Panc1 (cell line): ENCODE measurements at regions not wholly inside any gene's neighbourhood (a gene's known extent, or its start where the extent isn't known, plus 50 kb on each side); places are given as distances from the start of the nearest gene placed in this dataset.

Experiments
- ATAC-seq: fragments of 200-7000 bp; cut with Tn5 transposase; 2 replicates; pipeline ENCODE4 v1.9.1; 2020; ENCODE audit warnings: mild to moderate bottlenecking, moderate library complexity
- BruUV-seq: library from RNA; stranded (reverse); fragments of 400-500 nt; replicated peaks from 2 replicates; lab custom pipeline; 2021; lab: Mats Ljungman, UMichigan
- CTCF ChIA-PET: fragments of 300-600 bp; sonication (Branson Sonifier 250); formaldehyde crosslinking; loops from one replicate; lab custom pipeline; 2022; ENCODE audit warnings: antibody characterized with exemption; lab: Charles Lee
- POLR2A ChIA-PET: fragments of 300-600 bp; sonication (Branson Sonifier 250); formaldehyde crosslinking; loops from one replicate; lab custom pipeline; 2022; ENCODE audit warnings: antibody characterized with exemption; lab: Charles Lee
- DNase-seq: peaks from one replicate; pipeline ENCODE4 v3.0.0-alpha.2; 2010; ENCODE audit warnings: low read depth, low spot score
- H3K27ac ChIP-seq: 2 replicates; pipeline ENCODE4 v1.5.1; 2011; ENCODE audit warnings: mild to moderate bottlenecking, low read length, inconsistent platforms
- H3K27me3 ChIP-seq: fragments of 200-500 bp; sonication (Bioruptor generic); 2 replicates; pipeline ENCODE4 v1.6.0; 2014; ENCODE audit warnings: low read length, inconsistent platforms; ENCODE audit not compliant: control insufficient read depth, insufficient read depth
- H3K36me3 ChIP-seq: fragments of 200-500 bp; sonication (Bioruptor generic); 2 replicates; pipeline ENCODE4 v1.5.1; 2014; ENCODE audit warnings: inconsistent platforms, mild to moderate bottlenecking, low read length, moderate library complexity; ENCODE audit not compliant: control insufficient read depth, insufficient read depth
- H3K4me1 ChIP-seq: 2 replicates; pipeline ENCODE4 v1.5.1; 2011; ENCODE audit warnings: inconsistent platforms, mild to moderate bottlenecking, low read length, moderate library complexity; ENCODE audit not compliant: control insufficient read depth, insufficient read depth
- H3K4me3 ChIP-seq, 2 experiments: 2 replicates each; pipeline ENCODE4 v1.5.1; 2011 to 2012; ENCODE audit warnings: low read depth in 2 of 2, low read length in 2 of 2, mild to moderate bottlenecking in 2 of 2, inconsistent platforms in 1 of 2, moderate library complexity in 1 of 2
- H3K9me3 ChIP-seq: fragments of 200-500 bp; sonication (Bioruptor generic); 2 replicates; pipeline ENCODE4 v1.5.1; 2014; ENCODE audit warnings: low read depth, mild to moderate bottlenecking, inconsistent platforms, low read length, moderate library complexity; ENCODE audit not compliant: control insufficient read depth, insufficient read depth
- CTCF ChIP-seq: fragments of 450-650 bp; IDR thresholded peaks from 2 replicates; pipeline ENCODE4 v1.5.1; 2017; ENCODE audit warnings: mild to moderate bottlenecking
- POLR2AphosphoS5 ChIP-seq: IDR thresholded peaks from 2 replicates; pipeline ENCODE4 v1.6.1; 2012; ENCODE audit warnings: mild to moderate bottlenecking, low read depth, low read length, moderate library complexity
- REST ChIP-seq, 2 experiments: IDR thresholded peaks; 2 replicates each; pipeline ENCODE4 v1.6.1; 2011 to 2012; ENCODE audit warnings: low read depth in 2 of 2, control low read depth in 1 of 2, low read length in 1 of 2, mild to moderate bottlenecking in 1 of 2, moderate library complexity in 1 of 2; ENCODE audit not compliant: insufficient read depth in 1 of 2
- SIN3A ChIP-seq: IDR thresholded peaks from 2 replicates; pipeline ENCODE4 v1.6.1; 2012; ENCODE audit warnings: low read depth, mild to moderate bottlenecking, low read length, moderate library complexity, borderline replicate concordance; ENCODE audit not compliant: insufficient read depth
- TCF7L2 ChIP-seq: IDR thresholded peaks from 2 replicates; pipeline ENCODE4 v1.6.1; 2011; ENCODE audit warnings: mild to moderate bottlenecking, low read depth, low read length, inconsistent platforms
- in situ Hi-C: cut with HindIII; loops from 2 replicates; pipeline ENCODE4 v1.10.0; 2016; ENCODE audit warnings: low sequenced_read_pairs, low pct_unique_long_range_greater_than_20kb
- intact Hi-C: fragments of 100-400 bp; cut with micrococcal nuclease; formaldehyde crosslinking; loops from one replicate; pipeline ENCODE4 v1.10.0; 2022; ENCODE audit not compliant: unreplicated experiment

- TF ChIP-seq SIN3A (no peak), POLR2AphosphoS5 (no peak), REST (IDR thresholded peaks at IDR 0.05; ENCODE audit: insufficient read depth in 1 of 2, low read depth in 2 of 2, low read length in 1 of 2) (no peak), TCF7L2 (no peak), CTCF (no peak)
- no peak for ATAC-seq
- Histone ChIP-seq H3K27ac (no peak overlapping the region), H3K36me3 (no peaks in the 10 kb centered on the region), H3K4me3 (no peak overlapping the region), H3K4me1 (no peaks in the 10 kb centered on the region), H3K9me3 (peaks cover 3% of the 10 kb centered on the region; the same call in 1 of the 2 replicates), H3K27me3 (no peaks in the 10 kb centered on the region)
- in situ Hi-C loops: no loop called here
- no TSS peak for BruUV-seq
- intact Hi-C loops: no loop called here
- ChIA-PET CTCF (no interaction called here), POLR2A (no interaction called here)
- no peak for DNase-seq
Observed at GRCh38 chr10:65528986-65529385, 1396.8 kb upstream of the LRRTM3 start.

- TF ChIP-seq POLR2AphosphoS5 (no peak), TCF7L2 (no peak), CTCF (no peak), REST (IDR thresholded peaks at IDR 0.05; ENCODE audit: insufficient read depth in 1 of 2, low read depth in 2 of 2, low read length in 1 of 2) (no peak), SIN3A (no peak)
- CTCF ChIA-PET: no interaction called here
- Histone ChIP-seq H3K4me3 (no peak overlapping the region), H3K36me3 (no peaks in the 10 kb centered on the region), H3K4me1 (no peaks in the 10 kb centered on the region), H3K9me3 (peaks cover 3% of the 10 kb centered on the region; the same call in 1 of the 2 replicates), H3K27ac (no peak overlapping the region), H3K27me3 (no peaks in the 10 kb centered on the region)
- no peak for ATAC-seq
- in situ Hi-C loops (no loop called here), intact Hi-C loops (no loop called here)
- POLR2A ChIA-PET: no interaction called here
- no TSS peak for BruUV-seq
- DNase-seq: no peak
Observed at GRCh38 chr10:65531545-65531944, 1394.3 kb upstream of the LRRTM3 start.
